GM23248 (cell line): ENCODE measurements at regions not wholly inside any gene's neighbourhood (a gene's known extent, or its start where the extent isn't known, plus 50 kb on each side); places are given as distances from the start of the nearest gene placed in this dataset.

Source experiments
- DNase-seq: peaks from one replicate; pipeline ENCODE4 v3.0.0-alpha.2; 2015
- H2AFZ ChIP-seq: fragments of 200-600 bp; sonication (generic); 2 replicates; pipeline ENCODE4 v1.6.1; 2016; ENCODE audit warnings: antibody characterized with exemption
- H3F3A ChIP-seq: fragments of 200-600 bp; sonication (generic); 2 replicates; pipeline ENCODE4 v1.6.1; 2016; ENCODE audit warnings: mild to moderate bottlenecking, antibody characterized with exemption, mixed run types; ENCODE audit not compliant: insufficient read depth
- H3K27ac ChIP-seq: fragments of 200-600 bp; sonication (generic); 2 replicates; pipeline ENCODE4 v1.5.1; 2016; ENCODE audit warnings: mild to moderate bottlenecking
- H3K27me3 ChIP-seq: fragments of 200-600 bp; sonication (generic); replicated peaks from 2 replicates; pipeline ENCODE4 v1.6.1; 2016; ENCODE audit warnings: mild to moderate bottlenecking; ENCODE audit not compliant: insufficient read depth
- H3K36me3 ChIP-seq: fragments of 200-600 bp; sonication (generic); 2 replicates; pipeline ENCODE4 v1.6.1; 2016; ENCODE audit warnings: low read depth, mild to moderate bottlenecking
- H3K4me1 ChIP-seq: fragments of 200-600 bp; sonication (generic); 2 replicates; pipeline ENCODE4 v1.6.1; 2016; ENCODE audit warnings: mild to moderate bottlenecking; ENCODE audit not compliant: insufficient read depth
- H3K4me2 ChIP-seq: fragments of 200-600 bp; sonication (generic); one replicate; pipeline ENCODE4 v1.6.1; 2016; ENCODE audit warnings: mild to moderate bottlenecking; ENCODE audit not compliant: unreplicated experiment
- H3K4me3 ChIP-seq: fragments of 200-600 bp; sonication (generic); 2 replicates; pipeline ENCODE4 v1.5.1; 2016; ENCODE audit warnings: mild to moderate bottlenecking
- H3K79me2 ChIP-seq: fragments of 200-600 bp; sonication (generic); 2 replicates; pipeline ENCODE4 v1.6.1; 2016; ENCODE audit warnings: mild to moderate bottlenecking; ENCODE audit not compliant: insufficient read depth
- H3K9ac ChIP-seq: fragments of 200-600 bp; sonication (generic); 2 replicates; pipeline ENCODE4 v1.6.1; 2016; ENCODE audit warnings: mild to moderate bottlenecking
- H3K9me2 ChIP-seq: fragments of 200-600 bp; sonication (generic); 2 replicates; pipeline ENCODE4 v1.6.1; 2016; ENCODE audit warnings: mixed run types, mild to moderate bottlenecking, moderate library complexity; ENCODE audit not compliant: insufficient read depth
- H3K9me3 ChIP-seq: fragments of 200-600 bp; sonication (generic); one replicate; pipeline ENCODE4 v1.6.1; 2017; ENCODE audit warnings: low read depth
- H4K20me1 ChIP-seq: fragments of 200-600 bp; sonication (generic); 2 replicates; pipeline ENCODE4 v1.6.0; 2016; ENCODE audit not compliant: insufficient read depth
- EZH2 ChIP-seq: fragments of 200-600 bp; sonication (generic); IDR thresholded peaks from 2 replicates; pipeline ENCODE4 v1.6.1; 2018; ENCODE audit warnings: antibody characterized with exemption, mild to moderate bottlenecking; ENCODE audit not compliant: insufficient read depth, poor library complexity, severe bottlenecking
- EZH2phosphoT487 ChIP-seq: fragments of 200-600 bp; sonication (generic); IDR thresholded peaks from 2 replicates; pipeline ENCODE4 v1.6.1; 2018; ENCODE audit warnings: antibody characterized with exemption, moderate library complexity, mild to moderate bottlenecking, low read depth; ENCODE audit not compliant: insufficient read depth
- WGBS, 2 experiments: methylation state at CpG; one replicate each; pipeline ENCODE4 v1.1.6; 2015 to 2017; ENCODE audit warnings: low lambda C conversion rate in 2 of 2, low coverage in 1 of 2; ENCODE audit errors: missing lambda C conversion rate in 2 of 2; 5-methylcytosine and 5-hydroxymethylcytosine counted together
- in situ Hi-C: fragments of 300-500 bp; cut with MboI; formaldehyde crosslinking; loops from 2 replicates; pipeline ENCODE4 v1.15.0; 2020

GRCh38 chr18:28725876-28726275 lies 548.9 kb upstream of the CDH2 start:
- Histone ChIP-seq H4K20me1 (no peaks in the 10 kb centered on the region), H3K4me2 (no peak overlapping the region), H3F3A (peaks cover 8% of the 10 kb centered on the region), H3K36me3 (no peaks in the 10 kb centered on the region), H2AFZ (no peak overlapping the region), H3K9me2 (no peaks in the 10 kb centered on the region), H3K9me3 (no peaks in the 10 kb centered on the region), H3K27ac (no peak overlapping the region), H3K4me3 (no peak overlapping the region), H3K27me3 (no peaks in the 10 kb centered on the region), H3K79me2 (no peaks in the 10 kb centered on the region), H3K4me1 (peaks cover 15% of the 10 kb centered on the region), H3K9ac (no peak overlapping the region)
- 79 to 86% methylated on average over 2 of the region's 2 CpGs for WGBS, 2 experiments
- in situ Hi-C loops = no loop called here
- peak; percentile 41 for DNase-seq
- TF ChIP-seq EZH2phosphoT487 (no peak), EZH2 (no peak)

- Histone ChIP-seq H3K4me3 (no peak overlapping the region), H4K20me1 (no peaks in the 10 kb centered on the region), H3K4me2 (no peak overlapping the region), H3K79me2 (no peaks in the 10 kb centered on the region), H3F3A (peaks cover under 1% of the 10 kb centered on the region), H3K27me3 (no peaks in the 10 kb centered on the region), H3K9ac (no peak overlapping the region), H3K9me2 (no peaks in the 10 kb centered on the region), H2AFZ (no peak overlapping the region), H3K36me3 (no peaks in the 10 kb centered on the region), H3K4me1 (peaks cover 2% of the 10 kb centered on the region), H3K27ac (no peak overlapping the region), H3K9me3 (no peaks in the 10 kb centered on the region)
- TF ChIP-seq EZH2 (no peak), EZH2phosphoT487 (no peak)
- in situ Hi-C loops = no loop called here
- DNase-seq = no peak
- whole genome bisulfite sequencing, 2 experiments = 64 to 84% methylated on average over 2 of the region's 2 CpGs
Observed at GRCh38 chr18:28723506-28723905, 546.6 kb upstream of the CDH2 start.

GRCh38 chr18:28718696-28719095 lies 541.8 kb upstream of the CDH2 start:
- Histone ChIP-seq H3F3A (no peaks in the 10 kb centered on the region), H3K4me2 (no peak overlapping the region), H3K27ac (no peak overlapping the region), H3K4me3 (no peak overlapping the region), H3K9me2 (no peaks in the 10 kb centered on the region), H3K79me2 (no peaks in the 10 kb centered on the region), H3K9me3 (no peaks in the 10 kb centered on the region), H3K9ac (no peak overlapping the region), H2AFZ (no peak overlapping the region), H3K36me3 (no peaks in the 10 kb centered on the region), H3K4me1 (no peaks in the 10 kb centered on the region), H4K20me1 (no peaks in the 10 kb centered on the region), H3K27me3 (no peaks in the 10 kb centered on the region)
- DNase-seq = no peak
- in situ Hi-C loops = no loop called here
- no peak for TF ChIP-seq EZH2
- TF ChIP-seq EZH2phosphoT487 = no peak

- H3F3A ChIP-seq = no peaks in the 10 kb centered on the region
- in situ Hi-C loops = no loop called here
Observed at GRCh38 chr18:28716338-28716737, 539.4 kb upstream of the CDH2 start.

GRCh38 chr18:28715206-28715605 lies 538.3 kb upstream of the CDH2 start:
- no peaks in the 10 kb centered on the region for H3F3A ChIP-seq
- H3K79me2 ChIP-seq = no peaks in the 10 kb centered on the region
- H3K9ac ChIP-seq = no peak overlapping the region
- no peak overlapping the region for H3K4me3 ChIP-seq
- no peak overlapping the region for H2AFZ ChIP-seq
- H3K9me2 ChIP-seq = peaks cover 4% of the 10 kb centered on the region; the same call in 1 of the 2 replicates
- WGBS, 2 experiments = 90 to 95% methylated on average over 1 of the region's 1 CpG
- in situ Hi-C loops = no loop called here
- no peaks in the 10 kb centered on the region for H3K4me1 ChIP-seq
- no peaks in the 10 kb centered on the region for H3K27me3 ChIP-seq
- DNase-seq = no peak
- H3K36me3 ChIP-seq = no peaks in the 10 kb centered on the region
- H3K27ac ChIP-seq = no peak overlapping the region
- H4K20me1 ChIP-seq = no peaks in the 10 kb centered on the region
- no peak overlapping the region for H3K4me2 ChIP-seq
- TF ChIP-seq EZH2 (no peak), EZH2phosphoT487 (no peak)
- H3K9me3 ChIP-seq = no peaks in the 10 kb centered on the region

More at GRCh38 chr18:28716338-28716737, 539.4 kb upstream of the CDH2 start:
- H3K9ac ChIP-seq = no peak overlapping the region
- DNase-seq = no peak
- no peaks in the 10 kb centered on the region for H3K4me1 ChIP-seq
- no peaks in the 10 kb centered on the region for H4K20me1 ChIP-seq
- H3K27me3 ChIP-seq = no peaks in the 10 kb centered on the region
- no peak overlapping the region for H3K27ac ChIP-seq
- H3K9me3 ChIP-seq = no peaks in the 10 kb centered on the region
- no peak overlapping the region for H2AFZ ChIP-seq
- H3K9me2 ChIP-seq = peaks cover 4% of the 10 kb centered on the region; the same call in 1 of the 2 replicates
- no peak overlapping the region for H3K4me2 ChIP-seq
- 6 to 10% methylated on average over 1 of the region's 1 CpG for WGBS, 2 experiments
- no peaks in the 10 kb centered on the region for H3K36me3 ChIP-seq
- H3K79me2 ChIP-seq = no peaks in the 10 kb centered on the region
- no peak overlapping the region for H3K4me3 ChIP-seq
- TF ChIP-seq EZH2 (no peak), EZH2phosphoT487 (no peak)
